H1 (cell line): ENCODE measurements at regions not wholly inside any gene's neighbourhood (a gene's known extent, or its start where the extent isn't known, plus 50 kb on each side); places are given as distances from the start of the nearest gene placed in this dataset.

ENCODE experiments used
- CTCF ChIA-PET: fragments of 300-600 bp; sonication (Branson Sonifier 250); formaldehyde crosslinking; loops from one replicate; lab custom pipeline; 2021; ENCODE audit not compliant: partially characterized antibody; lab: Charles Lee
- POLR2A ChIA-PET: fragments of 300-600 bp; sonication (Branson Sonifier 250); formaldehyde crosslinking; loops from one replicate; lab custom pipeline; 2021; ENCODE audit warnings: inconsistent platforms; ENCODE audit not compliant: partially characterized antibody; lab: Charles Lee
- DNase-seq, 2 experiments: peaks; one replicate each; pipeline versions ENCODE4 v3.0.0 to v3.0.0-alpha.2; 2010 to 2022; ENCODE audit warnings: low spot score in 2 of 2, low read depth in 1 of 2, mixed read lengths in 1 of 2
- FAIRE-seq: peaks from 2 replicates; lab custom pipeline; 2011; peaks lifted over from hg19 to GRCh38; lab: Jason Lieb, UNC
- H2AFZ ChIP-seq: 2 replicates; pipeline ENCODE4 v1.8.1; 2012; ENCODE audit warnings: low read length, inconsistent platforms
- H2AK5ac ChIP-seq: 2 replicates; pipeline ENCODE4 v1.6.1; 2013; ENCODE audit warnings: low read depth, low read length
- H2BK120ac ChIP-seq: replicated peaks from 2 replicates; pipeline ENCODE3; 2013; ENCODE audit warnings: low read depth, low read length, inconsistent platforms
- H2BK12ac ChIP-seq: 2 replicates; pipeline ENCODE4 v1.6.1; 2013; ENCODE audit warnings: low read depth, low read length
- H2BK15ac ChIP-seq: 2 replicates; pipeline ENCODE4 v1.6.1; 2013; ENCODE audit warnings: low read length
- H2BK20ac ChIP-seq: 2 replicates; pipeline ENCODE4 v1.6.1; 2013; ENCODE audit warnings: low read length
- H2BK5ac ChIP-seq: 2 replicates; pipeline ENCODE4 v1.6.1; 2013; ENCODE audit warnings: low read depth, low read length
- H3K14ac ChIP-seq: 2 replicates; pipeline ENCODE4 v1.6.1; 2013; ENCODE audit warnings: inconsistent platforms; ENCODE audit not compliant: insufficient read length
- H3K18ac ChIP-seq: 2 replicates; pipeline ENCODE4 v1.6.1; 2013; ENCODE audit warnings: low read length; ENCODE audit errors: extremely low read depth
- H3K23ac ChIP-seq: 2 replicates; pipeline ENCODE4 v1.6.1; 2013; ENCODE audit warnings: inconsistent platforms; ENCODE audit not compliant: insufficient read length
- H3K23me2 ChIP-seq: 2 replicates; pipeline ENCODE4 v1.6.1; 2013; ENCODE audit warnings: low read depth, low read length
- H3K27ac ChIP-seq: 2 replicates; pipeline ENCODE4 v1.6.1; 2011; ENCODE audit warnings: low read depth, low read length, inconsistent platforms
- H3K27me3 ChIP-seq, 4 experiments: replicated peaks in 1 of 4; 1 replicate in 1 of 4; 2 replicates in 3 of 4; pipeline versions ENCODE4 v1.6.1 to v1.8.1; 2011 to 2013; ENCODE audit warnings: low read length in 3 of 4, mild to moderate bottlenecking in 3 of 4, inconsistent platforms in 2 of 4, mixed read lengths in 2 of 4, moderate library complexity in 1 of 4; ENCODE audit not compliant: control insufficient read depth in 3 of 4, insufficient read depth in 3 of 4; ENCODE audit errors: extremely low read depth in 1 of 4
- H3K36me3 ChIP-seq, 4 experiments: 2 replicates each; pipeline versions ENCODE4 v1.6.1 to v1.8.1; 2011 to 2013; ENCODE audit warnings: mild to moderate bottlenecking in 4 of 4, low read length in 3 of 4, moderate library complexity in 2 of 4, control low read depth in 1 of 4, inconsistent platforms in 1 of 4; ENCODE audit not compliant: insufficient read depth in 4 of 4, control insufficient read depth in 2 of 4
- H3K4ac ChIP-seq: replicated peaks from 2 replicates; pipeline ENCODE3; 2013; ENCODE audit warnings: low read length, low read depth, mixed read lengths, inconsistent platforms; ENCODE audit not compliant: insufficient read length
- H3K4me1 ChIP-seq, 4 experiments: replicated peaks in 1 of 4; 1 replicate in 1 of 4; 2 replicates in 3 of 4; pipeline versions ENCODE4 v1.6.1 to v1.8.1; 2011 to 2013; ENCODE audit warnings: low read length in 3 of 4, inconsistent platforms in 2 of 4, mixed read lengths in 1 of 4; ENCODE audit not compliant: insufficient read depth in 4 of 4, control insufficient read depth in 3 of 4
- H3K4me2 ChIP-seq, 2 experiments: 2 replicates each; pipeline versions ENCODE4 v1.6.1 to v1.8.1; 2011 to 2013; ENCODE audit warnings: low read depth in 2 of 2, low read length in 2 of 2, control low read depth in 1 of 2, inconsistent platforms in 1 of 2, mild to moderate bottlenecking in 1 of 2; ENCODE audit not compliant: insufficient read depth in 1 of 2
- H3K4me3 ChIP-seq, 4 experiments: fragments of 200-600, 300-600 bp in 1 of 4; sonication (generic), shearing (Covaris generic), sonication (Bioruptor Twin) in 1 of 4; 2 replicates each; pipeline versions ENCODE4 v1.5.1 to v1.8.1; 2011 to 2016; ENCODE audit warnings: low read length in 4 of 4, low read depth in 3 of 4, control low read depth in 2 of 4, inconsistent platforms in 2 of 4, mild to moderate bottlenecking in 2 of 4, mixed read lengths in 1 of 4, moderate library complexity in 1 of 4; ENCODE audit not compliant: insufficient read depth in 2 of 4; ENCODE audit errors: extremely low read depth in 1 of 4
- H3K56ac ChIP-seq: replicated peaks from 2 replicates; pipeline ENCODE3; 2013; ENCODE audit warnings: low read depth, mild to moderate bottlenecking, mixed read lengths, low read length, inconsistent platforms; ENCODE audit not compliant: insufficient read length
- H3K79me1 ChIP-seq: 2 replicates; pipeline ENCODE4 v1.6.1; 2013; ENCODE audit warnings: low read depth, low read length, control low read depth
- H3K79me2 ChIP-seq, 2 experiments: 2 replicates each; pipeline versions ENCODE4 v1.6.1 to v1.8.1; 2012 to 2013; ENCODE audit warnings: low read length in 2 of 2, mild to moderate bottlenecking in 2 of 2, inconsistent platforms in 1 of 2; ENCODE audit not compliant: insufficient read depth in 2 of 2, control insufficient read depth in 1 of 2
- H3K9ac ChIP-seq, 4 experiments: replicated peaks in 1 of 4; 1 replicate in 1 of 4; 2 replicates in 3 of 4; pipeline versions ENCODE4 v1.6.1 to v1.8.1; 2011 to 2013; ENCODE audit warnings: low read depth in 3 of 4, low read length in 3 of 4, control low read depth in 2 of 4, mild to moderate bottlenecking in 2 of 4, moderate library complexity in 2 of 4, inconsistent platforms in 1 of 4; ENCODE audit errors: extremely low read depth in 1 of 4
- H3K9me3 ChIP-seq, 2 experiments: 2 replicates each; pipeline versions ENCODE4 v1.6.1 to v1.8.1; 2012 to 2013; ENCODE audit warnings: mild to moderate bottlenecking in 2 of 2, moderate library complexity in 2 of 2, control low read depth in 1 of 2, inconsistent platforms in 1 of 2, low read depth in 1 of 2, low read length in 1 of 2, mixed read lengths in 1 of 2; ENCODE audit not compliant: insufficient read depth in 2 of 2
- H4K20me1 ChIP-seq, 2 experiments: replicated peaks in 1 of 2; 2 replicates each; pipeline versions ENCODE3 to v1.8.1; 2011 to 2013; ENCODE audit warnings: inconsistent platforms in 2 of 2, low read length in 2 of 2, mild to moderate bottlenecking in 1 of 2; ENCODE audit not compliant: insufficient read depth in 2 of 2, control insufficient read depth in 1 of 2
- H4K5ac ChIP-seq: 2 replicates; pipeline ENCODE4 v1.6.1; 2013; ENCODE audit warnings: low read length, low read depth, mixed read lengths, inconsistent platforms; ENCODE audit not compliant: insufficient read length
- H4K8ac ChIP-seq: 2 replicates; pipeline ENCODE4 v1.8.0; 2013; ENCODE audit warnings: mild to moderate bottlenecking, moderate library complexity, low read length, inconsistent platforms; ENCODE audit not compliant: insufficient read depth; ENCODE audit errors: extremely low read depth
- H4K91ac ChIP-seq: replicated peaks from 2 replicates; pipeline ENCODE3; 2013; ENCODE audit warnings: low read length, mixed read lengths, inconsistent platforms; ENCODE audit not compliant: insufficient read length
- BCL11A ChIP-seq, 2 experiments: IDR thresholded peaks; one replicate each; pipeline ENCODE4 v1.6.1; 2011; ENCODE audit warnings: low read depth in 2 of 2, low read length in 2 of 2, mild to moderate bottlenecking in 2 of 2
- CEBPB ChIP-seq: IDR thresholded peaks from 2 replicates; pipeline ENCODE4 v1.6.1; 2012; ENCODE audit warnings: low read depth, low read length
- CHD2 ChIP-seq: IDR thresholded peaks from 2 replicates; pipeline ENCODE4 v1.6.1; 2012; ENCODE audit warnings: low read length, improper control_type of control experiment
- CTBP2 ChIP-seq: IDR thresholded peaks from 2 replicates; pipeline ENCODE4 v1.7.0; 2011; ENCODE audit warnings: borderline replicate concordance, mild to moderate bottlenecking, moderate library complexity, mixed read lengths, low read length; ENCODE audit not compliant: insufficient read depth, insufficient read length
- HDAC6 ChIP-seq: IDR thresholded peaks from one replicate; pipeline ENCODE4 v1.7.1; 2012; ENCODE audit warnings: low read depth, mild to moderate bottlenecking, inconsistent platforms, low read length, moderate library complexity
- KDM1A ChIP-seq: fragments of 200-600, 300-600 bp; sonication (generic); IDR thresholded peaks from 2 replicates; pipeline ENCODE4 v1.7.1; 2016; ENCODE audit warnings: mild to moderate bottlenecking, low read length, borderline replicate concordance
- MAFK ChIP-seq: IDR thresholded peaks from 2 replicates; pipeline ENCODE4 v1.6.1; 2012; ENCODE audit warnings: low read depth, mild to moderate bottlenecking, improper control_type of control experiment, low read length
- RAD21 ChIP-seq, 2 experiments: IDR thresholded peaks in 1 of 2; conservative IDR thresholded peaks in 1 of 2; 2 replicates each; pipeline ENCODE4 v1.6.1; 2011; ENCODE audit warnings: low read depth in 2 of 2, low read length in 2 of 2, improper control_type of control experiment in 1 of 2, inconsistent platforms in 1 of 2, mild to moderate bottlenecking in 1 of 2, moderate library complexity in 1 of 2
- RFX5 ChIP-seq: IDR thresholded peaks from 2 replicates; pipeline ENCODE4 v1.6.1; 2011; ENCODE audit warnings: low read depth, low read length, improper control_type of control experiment, borderline replicate concordance
- RXRA ChIP-seq: IDR thresholded peaks from 2 replicates; pipeline ENCODE4 v1.6.1; 2011; ENCODE audit warnings: low read depth, mild to moderate bottlenecking, low read length, moderate library complexity; ENCODE audit not compliant: insufficient read depth
- SAP30 ChIP-seq: fragments of 300-600 bp; sonication (generic); IDR thresholded peaks from 2 replicates; pipeline ENCODE4 v1.7.1; 2012; ENCODE audit warnings: low read length, moderate library complexity, mild to moderate bottlenecking, inconsistent platforms; ENCODE audit not compliant: insufficient read depth, insufficient replicate concordance
- SIRT6 ChIP-seq: IDR thresholded peaks from one replicate; pipeline ENCODE4 v1.7.1; 2012; ENCODE audit warnings: low read length, inconsistent platforms
- SP2 ChIP-seq: IDR thresholded peaks from 2 replicates; pipeline ENCODE4 v1.6.1; 2012; ENCODE audit warnings: mild to moderate bottlenecking, low read length, inconsistent platforms
- SP4 ChIP-seq: IDR thresholded peaks from 2 replicates; pipeline ENCODE4 v1.6.1; 2012; ENCODE audit warnings: low read length, inconsistent platforms
- TAF7 ChIP-seq: optimal IDR thresholded peaks from 2 replicates; pipeline ENCODE3; 2011; ENCODE audit warnings: low read depth, mild to moderate bottlenecking, inconsistent platforms, low read length, moderate library complexity, borderline replicate concordance
- TCF12 ChIP-seq: IDR thresholded peaks from 2 replicates; pipeline ENCODE4 v1.6.1; 2011; ENCODE audit warnings: low read depth, mild to moderate bottlenecking, low read length
- WGBS, 2 experiments: shearing (Covaris generic) in 1 of 2; methylation state at CpG; one replicate each; pipeline versions ENCODE4 v1.1.6 to v1.1.7; 2013 to 2015; ENCODE audit warnings: low lambda C conversion rate in 2 of 2, mixed read lengths in 2 of 2, inconsistent platforms in 1 of 2, low coverage in 1 of 2, missing lambda C conversion rate in 1 of 2; ENCODE audit not compliant: insufficient replicate concordance in 2 of 2, insufficient coverage in 1 of 2, insufficient read length in 1 of 2; ENCODE audit errors: extremely low coverage in 1 of 2, missing lambda C conversion rate in 1 of 2; 5-methylcytosine and 5-hydroxymethylcytosine counted together

- Histone ChIP-seq H3K4me1 (peaks cover 0 to 7% (median 1%) of the 10 kb centered on the region in 4 experiments; a peak in 3 of 7 replicates), H3K27ac (no peak overlapping the region), H3K79me2 (no peaks in the 10 kb centered on the region), H2BK120ac (no peak overlapping the region), H2BK20ac (no peak overlapping the region), H3K4me2 (no peak overlapping the region), H4K20me1 (no peaks in the 10 kb centered on the region), H4K8ac (no peak overlapping the region), H3K79me1 (no peaks in the 10 kb centered on the region), H3K14ac (no peak overlapping the region), H3K36me3 (no peaks in the 10 kb centered on the region), H2BK5ac (no peak overlapping the region), H3K23me2 (no peaks in the 10 kb centered on the region), H3K56ac (no peak overlapping the region), H4K5ac (no peak overlapping the region), H3K23ac (no peak overlapping the region), H3K18ac (no peak overlapping the region), H2BK15ac (no peak overlapping the region), H3K4ac (no peak overlapping the region), H3K9me3 (no peaks in the 10 kb centered on the region), H2AFZ (no peak overlapping the region), H3K27me3 (no peaks in the 10 kb centered on the region), H2BK12ac (no peak overlapping the region), H4K91ac (no peak overlapping the region), H3K9ac (no peak overlapping the region), H3K4me3 (no peak overlapping the region), H2AK5ac (no peak overlapping the region)
- FAIRE-seq (no peak), DNase-seq (no peak)
- ChIA-PET CTCF (interaction anchor here (1.6 to 3.4 kb wide), 3 partner anchors 14 to 102 kb away, joined by 6 to 15 read pairs (median 8); no protein-coding TSS in a partner anchor), POLR2A (no interaction called here)
- WGBS, 2 experiments = 72% methylated on average over 4 of the region's 4 CpGs; no CpG with 5 or more reads in 1 of the 2 experiments
- no peak for TF ChIP-seq MAFK
- TF ChIP-seq RXRA = no peak
- TF ChIP-seq SP2 = no peak
- TF ChIP-seq SAP30 = no peak
- no peak for TF ChIP-seq CTBP2
- TF ChIP-seq HDAC6 = no peak
- TF ChIP-seq SP4 = no peak
- no peak for TF ChIP-seq RFX5
- no peak for TF ChIP-seq TAF7
- no peak for TF ChIP-seq CEBPB
- TF ChIP-seq KDM1A = no peak
- no peak for TF ChIP-seq BCL11A (IDR thresholded peaks at IDR 0.05; ENCODE audit: low read depth in 2 of 2, low read length in 2 of 2)
- no peak for TF ChIP-seq TCF12
- TF ChIP-seq SIRT6 = no peak
- no peak for TF ChIP-seq CHD2
- TF ChIP-seq RAD21 (IDR thresholded peaks at IDR 0.05 in 1 of 2, conservative IDR thresholded peaks at IDR 0.05 in 1 of 2; ENCODE audit: low read depth in 2 of 2, low read length in 2 of 2) = no peak
These were observed 77.6 kb upstream of the BACH2 start for GRCh38 chr6:90374201-90374600.
